Fibroblast of pulmonary artery (primary cell): ENCODE measurements at regions not wholly inside any gene's neighbourhood (a gene's known extent, or its start where the extent isn't known, plus 50 kb on each side); places are given as distances from the start of the nearest gene placed in this dataset.

Experiments
- DNase-seq: peaks from one replicate; pipeline ENCODE4 v3.0.0-alpha.2; 2010; ENCODE audit warnings: low read depth
- H3K4me3 ChIP-seq: replicated peaks from 2 replicates; pipeline ENCODE4 v1.5.1; 2011; ENCODE audit warnings: low read depth, mild to moderate bottlenecking, control low read depth, low read length, moderate library complexity
- CTCF ChIP-seq: IDR thresholded peaks from 2 replicates; pipeline ENCODE4 v1.5.1; 2011; ENCODE audit warnings: mild to moderate bottlenecking, control low read depth, low read length, inconsistent platforms; ENCODE audit errors: missing control alignments

- H3K4me3 ChIP-seq = no peak overlapping the region
- no peak for TF ChIP-seq CTCF
- DNase-seq = no peak
Observed at GRCh38 chr7:106488465-106488864, 172.5 kb downstream of the CCDC71L start.

- TF ChIP-seq CTCF = no peak
- no peak overlapping the region for H3K4me3 ChIP-seq
- DNase-seq = no peak
Observed at GRCh38 chr7:106487892-106488291, 173.1 kb downstream of the CCDC71L start.

- peak; percentile 60 for DNase-seq
Observed at GRCh38 chr7:106486331-106486730, 174.6 kb downstream of the CCDC71L start.

GRCh38 chr7:106485919-106486318 lies 175.0 kb downstream of the CCDC71L start:
- no peak for TF ChIP-seq CTCF
- no peak for DNase-seq
- H3K4me3 ChIP-seq = no peak overlapping the region

More at GRCh38 chr7:106486331-106486730, 174.6 kb downstream of the CCDC71L start:
- no peak overlapping the region for H3K4me3 ChIP-seq
- TF ChIP-seq CTCF = no peak

- no peak for TF ChIP-seq CTCF
- peak; percentile 45 for DNase-seq
Observed at GRCh38 chr7:106485031-106485551, 175.9 kb downstream of the CCDC71L start.

GRCh38 chr7:106484562-106484961 lies 176.4 kb downstream of the CCDC71L start:
- no peak for TF ChIP-seq CTCF
- H3K4me3 ChIP-seq = no peak overlapping the region
- peak; percentile 56 for DNase-seq

More at GRCh38 chr7:106485031-106485551, 175.9 kb downstream of the CCDC71L start:
- H3K4me3 ChIP-seq = no peak overlapping the region

- DNase-seq = no peak
Observed at GRCh38 chr7:106482091-106482490, 178.9 kb downstream of the CCDC71L start.

More at GRCh38 chr7:106482091-106482490, 178.9 kb downstream of the CCDC71L start:
- no peak for TF ChIP-seq CTCF
- no peak overlapping the region for H3K4me3 ChIP-seq
